DOHH2 (cell line): ENCODE measurements at regions not wholly inside any gene's neighbourhood (a gene's known extent, or its start where the extent isn't known, plus 50 kb on each side); places are given as distances from the start of the nearest gene placed in this dataset.

Experiments used
- CTCF ChIP-seq: fragments of 200-600 bp; sonication (generic); IDR thresholded peaks from one replicate; pipeline ENCODE4 v1.5.1; 2014; ENCODE audit warnings: antibody characterized with exemption, mild to moderate bottlenecking, low read depth, low read length; ENCODE audit not compliant: poor library complexity, severe bottlenecking
- EZH2phosphoT487 ChIP-seq: fragments of 200-600 bp; sonication (generic); IDR thresholded peaks from 2 replicates; pipeline ENCODE4 v1.6.1; 2017; ENCODE audit warnings: borderline replicate concordance, mild to moderate bottlenecking, antibody characterized with exemption, low read length, moderate library complexity, mixed read lengths

GRCh38 chr13:34038541-34039068, 220.7 kb downstream of the RFC3 start:
- TF ChIP-seq CTCF (no peak), EZH2phosphoT487 (no peak)
